ENCODE measurements at regions not wholly inside any gene's neighbourhood (a gene's known extent, or its start where the extent isn't known, plus 50 kb on each side); places are given as distances from the start of the nearest gene placed in this dataset.

DNA sequence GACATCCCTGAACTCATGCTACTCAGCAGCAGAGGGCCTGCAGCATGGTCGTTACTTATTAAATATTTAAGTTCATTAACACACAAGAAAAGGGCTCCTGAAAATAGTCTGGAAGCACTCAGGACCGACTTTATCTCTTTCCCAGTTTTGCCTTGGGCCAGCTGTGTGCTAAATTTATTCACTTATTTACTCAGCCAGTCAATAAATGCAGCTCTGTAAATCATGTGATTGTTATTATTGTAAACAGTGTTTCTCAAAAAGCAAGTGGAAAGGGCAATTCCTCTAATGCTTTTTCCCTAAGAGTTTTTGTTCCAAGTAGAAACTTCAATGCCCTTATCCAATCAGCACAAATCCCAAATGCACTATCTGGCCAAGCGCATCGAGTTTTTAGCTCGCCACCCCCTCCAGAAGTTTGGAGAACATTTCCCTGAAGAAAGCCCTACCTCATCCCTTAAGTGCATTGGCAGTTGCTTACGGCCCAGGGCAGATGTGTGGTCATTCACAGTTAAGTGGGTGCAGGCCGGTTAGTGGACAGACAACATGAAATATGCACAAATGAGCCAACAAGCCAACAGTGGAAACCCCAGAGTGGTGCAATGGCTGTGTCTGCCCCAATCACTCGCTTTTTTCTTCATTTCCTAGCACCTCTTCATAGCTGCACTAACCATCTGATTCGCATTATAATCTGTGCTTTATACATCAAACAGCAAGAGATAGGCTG, 125.8 kb downstream of the SMIM20 start (continued):
- TF ChIP-seq, protein P1, sequence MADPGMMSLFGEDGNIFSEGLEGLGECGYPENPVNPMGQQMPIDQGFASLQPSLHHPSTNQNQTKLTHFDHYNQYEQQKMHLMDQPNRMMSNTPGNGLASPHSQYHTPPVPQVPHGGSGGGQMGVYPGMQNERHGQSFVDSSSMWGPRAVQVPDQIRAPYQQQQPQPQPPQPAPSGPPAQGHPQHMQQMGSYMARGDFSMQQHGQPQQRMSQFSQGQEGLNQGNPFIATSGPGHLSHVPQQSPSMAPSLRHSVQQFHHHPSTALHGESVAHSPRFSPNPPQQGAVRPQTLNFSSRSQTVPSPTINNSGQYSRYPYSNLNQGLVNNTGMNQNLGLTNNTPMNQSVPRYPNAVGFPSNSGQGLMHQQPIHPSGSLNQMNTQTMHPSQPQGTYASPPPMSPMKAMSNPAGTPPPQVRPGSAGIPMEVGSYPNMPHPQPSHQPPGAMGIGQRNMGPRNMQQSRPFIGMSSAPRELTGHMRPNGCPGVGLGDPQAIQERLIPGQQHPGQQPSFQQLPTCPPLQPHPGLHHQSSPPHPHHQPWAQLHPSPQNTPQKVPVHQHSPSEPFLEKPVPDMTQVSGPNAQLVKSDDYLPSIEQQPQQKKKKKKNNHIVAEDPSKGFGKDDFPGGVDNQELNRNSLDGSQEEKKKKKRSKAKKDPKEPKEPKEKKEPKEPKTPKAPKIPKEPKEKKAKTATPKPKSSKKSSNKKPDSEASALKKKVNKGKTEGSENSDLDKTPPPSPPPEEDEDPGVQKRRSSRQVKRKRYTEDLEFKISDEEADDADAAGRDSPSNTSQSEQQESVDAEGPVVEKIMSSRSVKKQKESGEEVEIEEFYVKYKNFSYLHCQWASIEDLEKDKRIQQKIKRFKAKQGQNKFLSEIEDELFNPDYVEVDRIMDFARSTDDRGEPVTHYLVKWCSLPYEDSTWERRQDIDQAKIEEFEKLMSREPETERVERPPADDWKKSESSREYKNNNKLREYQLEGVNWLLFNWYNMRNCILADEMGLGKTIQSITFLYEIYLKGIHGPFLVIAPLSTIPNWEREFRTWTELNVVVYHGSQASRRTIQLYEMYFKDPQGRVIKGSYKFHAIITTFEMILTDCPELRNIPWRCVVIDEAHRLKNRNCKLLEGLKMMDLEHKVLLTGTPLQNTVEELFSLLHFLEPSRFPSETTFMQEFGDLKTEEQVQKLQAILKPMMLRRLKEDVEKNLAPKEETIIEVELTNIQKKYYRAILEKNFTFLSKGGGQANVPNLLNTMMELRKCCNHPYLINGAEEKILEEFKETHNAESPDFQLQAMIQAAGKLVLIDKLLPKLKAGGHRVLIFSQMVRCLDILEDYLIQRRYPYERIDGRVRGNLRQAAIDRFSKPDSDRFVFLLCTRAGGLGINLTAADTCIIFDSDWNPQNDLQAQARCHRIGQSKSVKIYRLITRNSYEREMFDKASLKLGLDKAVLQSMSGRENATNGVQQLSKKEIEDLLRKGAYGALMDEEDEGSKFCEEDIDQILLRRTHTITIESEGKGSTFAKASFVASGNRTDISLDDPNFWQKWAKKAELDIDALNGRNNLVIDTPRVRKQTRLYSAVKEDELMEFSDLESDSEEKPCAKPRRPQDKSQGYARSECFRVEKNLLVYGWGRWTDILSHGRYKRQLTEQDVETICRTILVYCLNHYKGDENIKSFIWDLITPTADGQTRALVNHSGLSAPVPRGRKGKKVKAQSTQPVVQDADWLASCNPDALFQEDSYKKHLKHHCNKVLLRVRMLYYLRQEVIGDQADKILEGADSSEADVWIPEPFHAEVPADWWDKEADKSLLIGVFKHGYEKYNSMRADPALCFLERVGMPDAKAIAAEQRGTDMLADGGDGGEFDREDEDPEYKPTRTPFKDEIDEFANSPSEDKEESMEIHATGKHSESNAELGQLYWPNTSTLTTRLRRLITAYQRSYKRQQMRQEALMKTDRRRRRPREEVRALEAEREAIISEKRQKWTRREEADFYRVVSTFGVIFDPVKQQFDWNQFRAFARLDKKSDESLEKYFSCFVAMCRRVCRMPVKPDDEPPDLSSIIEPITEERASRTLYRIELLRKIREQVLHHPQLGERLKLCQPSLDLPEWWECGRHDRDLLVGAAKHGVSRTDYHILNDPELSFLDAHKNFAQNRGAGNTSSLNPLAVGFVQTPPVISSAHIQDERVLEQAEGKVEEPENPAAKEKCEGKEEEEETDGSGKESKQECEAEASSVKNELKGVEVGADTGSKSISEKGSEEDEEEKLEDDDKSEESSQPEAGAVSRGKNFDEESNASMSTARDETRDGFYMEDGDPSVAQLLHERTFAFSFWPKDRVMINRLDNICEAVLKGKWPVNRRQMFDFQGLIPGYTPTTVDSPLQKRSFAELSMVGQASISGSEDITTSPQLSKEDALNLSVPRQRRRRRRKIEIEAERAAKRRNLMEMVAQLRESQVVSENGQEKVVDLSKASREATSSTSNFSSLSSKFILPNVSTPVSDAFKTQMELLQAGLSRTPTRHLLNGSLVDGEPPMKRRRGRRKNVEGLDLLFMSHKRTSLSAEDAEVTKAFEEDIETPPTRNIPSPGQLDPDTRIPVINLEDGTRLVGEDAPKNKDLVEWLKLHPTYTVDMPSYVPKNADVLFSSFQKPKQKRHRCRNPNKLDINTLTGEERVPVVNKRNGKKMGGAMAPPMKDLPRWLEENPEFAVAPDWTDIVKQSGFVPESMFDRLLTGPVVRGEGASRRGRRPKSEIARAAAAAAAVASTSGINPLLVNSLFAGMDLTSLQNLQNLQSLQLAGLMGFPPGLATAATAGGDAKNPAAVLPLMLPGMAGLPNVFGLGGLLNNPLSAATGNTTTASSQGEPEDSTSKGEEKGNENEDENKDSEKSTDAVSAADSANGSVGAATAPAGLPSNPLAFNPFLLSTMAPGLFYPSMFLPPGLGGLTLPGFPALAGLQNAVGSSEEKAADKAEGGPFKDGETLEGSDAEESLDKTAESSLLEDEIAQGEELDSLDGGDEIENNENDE (IDR thresholded peaks at IDR 0.05; ENCODE audit: insufficient replicate concordance, low read length) = no peak
- TF ChIP-seq CHD2 (IDR thresholded peaks at IDR 0.05; ENCODE audit: low read length) (no peak), ASH2L (IDR thresholded peaks at IDR 0.05; ENCODE audit: low read length) (no peak), CEBPB (IDR thresholded peaks at IDR 0.05; ENCODE audit: low read depth, low read length) (no peak), KDM4A (IDR thresholded peaks at IDR 0.05; ENCODE audit: low read depth, low read length, severe bottlenecking) (no peak), TEAD4 (IDR thresholded peaks at IDR 0.05; ENCODE audit: low read depth, low read length) (no peak), CBX5 (IDR thresholded peaks at IDR 0.05; ENCODE audit: low read depth, low read length) (no peak)
- TF ChIP-seq, protein P2, sequence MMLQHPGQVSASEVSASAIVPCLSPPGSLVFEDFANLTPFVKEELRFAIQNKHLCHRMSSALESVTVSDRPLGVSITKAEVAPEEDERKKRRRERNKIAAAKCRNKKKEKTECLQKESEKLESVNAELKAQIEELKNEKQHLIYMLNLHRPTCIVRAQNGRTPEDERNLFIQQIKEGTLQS (IDR thresholded peaks at IDR 0.05; ENCODE audit: insufficient read depth, low read depth, low read length) = no peak
- TF ChIP-seq, protein P3, sequence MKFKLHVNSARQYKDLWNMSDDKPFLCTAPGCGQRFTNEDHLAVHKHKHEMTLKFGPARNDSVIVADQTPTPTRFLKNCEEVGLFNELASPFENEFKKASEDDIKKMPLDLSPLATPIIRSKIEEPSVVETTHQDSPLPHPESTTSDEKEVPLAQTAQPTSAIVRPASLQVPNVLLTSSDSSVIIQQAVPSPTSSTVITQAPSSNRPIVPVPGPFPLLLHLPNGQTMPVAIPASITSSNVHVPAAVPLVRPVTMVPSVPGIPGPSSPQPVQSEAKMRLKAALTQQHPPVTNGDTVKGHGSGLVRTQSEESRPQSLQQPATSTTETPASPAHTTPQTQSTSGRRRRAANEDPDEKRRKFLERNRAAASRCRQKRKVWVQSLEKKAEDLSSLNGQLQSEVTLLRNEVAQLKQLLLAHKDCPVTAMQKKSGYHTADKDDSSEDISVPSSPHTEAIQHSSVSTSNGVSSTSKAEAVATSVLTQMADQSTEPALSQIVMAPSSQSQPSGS (IDR thresholded peaks at IDR 0.05; ENCODE audit: low read length) = no peak

All from H1 (cell line).